Breast epithelium (tissue), 3 donors: ENCODE measurements at regions not wholly inside any gene's neighbourhood (a gene's known extent, or its start where the extent isn't known, plus 50 kb on each side); places are given as distances from the start of the nearest gene placed in this dataset.

Source experiments
- POLR2A ChIP-seq: fragments of 450-650 bp; IDR thresholded peaks from one replicate; pipeline ENCODE4 v1.6.1; 2016; ENCODE audit warnings: antibody characterized with exemption, mild to moderate bottlenecking, moderate library complexity
- TF ChIP-seq, protein P1 (sequence below), 3 donors: fragments of 450-650 bp; IDR thresholded peaks; one replicate each; pipeline ENCODE4 v1.5.1; 2016 to 2017; ENCODE audit warnings: antibody characterized with exemption in 3 of 3, mild to moderate bottlenecking in 3 of 3, moderate library complexity in 3 of 3

DNA sequence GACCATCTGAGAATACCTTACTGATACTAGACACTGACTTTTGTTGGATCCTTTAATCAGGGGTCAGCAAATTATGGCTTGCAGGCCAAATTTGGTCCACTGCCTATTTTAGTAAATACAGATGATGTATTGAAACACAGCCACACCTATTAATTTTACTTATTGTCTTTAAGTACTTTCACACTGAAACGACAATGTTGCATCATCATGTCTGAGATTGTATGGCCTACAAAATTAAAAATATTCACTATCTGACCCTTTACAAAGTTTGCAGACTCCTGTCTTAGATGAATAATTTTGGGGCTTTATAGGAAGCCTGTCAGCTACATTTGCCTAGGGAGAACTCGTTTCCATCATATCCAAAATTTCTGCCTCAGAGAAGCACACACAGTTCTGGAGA is 503.2 kb upstream of the TGFBR2 start:
- TF ChIP-seq, protein P1, sequence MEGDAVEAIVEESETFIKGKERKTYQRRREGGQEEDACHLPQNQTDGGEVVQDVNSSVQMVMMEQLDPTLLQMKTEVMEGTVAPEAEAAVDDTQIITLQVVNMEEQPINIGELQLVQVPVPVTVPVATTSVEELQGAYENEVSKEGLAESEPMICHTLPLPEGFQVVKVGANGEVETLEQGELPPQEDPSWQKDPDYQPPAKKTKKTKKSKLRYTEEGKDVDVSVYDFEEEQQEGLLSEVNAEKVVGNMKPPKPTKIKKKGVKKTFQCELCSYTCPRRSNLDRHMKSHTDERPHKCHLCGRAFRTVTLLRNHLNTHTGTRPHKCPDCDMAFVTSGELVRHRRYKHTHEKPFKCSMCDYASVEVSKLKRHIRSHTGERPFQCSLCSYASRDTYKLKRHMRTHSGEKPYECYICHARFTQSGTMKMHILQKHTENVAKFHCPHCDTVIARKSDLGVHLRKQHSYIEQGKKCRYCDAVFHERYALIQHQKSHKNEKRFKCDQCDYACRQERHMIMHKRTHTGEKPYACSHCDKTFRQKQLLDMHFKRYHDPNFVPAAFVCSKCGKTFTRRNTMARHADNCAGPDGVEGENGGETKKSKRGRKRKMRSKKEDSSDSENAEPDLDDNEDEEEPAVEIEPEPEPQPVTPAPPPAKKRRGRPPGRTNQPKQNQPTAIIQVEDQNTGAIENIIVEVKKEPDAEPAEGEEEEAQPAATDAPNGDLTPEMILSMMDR (IDR thresholded peaks at IDR 0.05), result no peak
- no peak for TF ChIP-seq POLR2A
